ENCODE measurements at regions not wholly inside any gene's neighbourhood (a gene's known extent, or its start where the extent isn't known, plus 50 kb on each side); places are given as distances from the start of the nearest gene placed in this dataset.

DNA sequence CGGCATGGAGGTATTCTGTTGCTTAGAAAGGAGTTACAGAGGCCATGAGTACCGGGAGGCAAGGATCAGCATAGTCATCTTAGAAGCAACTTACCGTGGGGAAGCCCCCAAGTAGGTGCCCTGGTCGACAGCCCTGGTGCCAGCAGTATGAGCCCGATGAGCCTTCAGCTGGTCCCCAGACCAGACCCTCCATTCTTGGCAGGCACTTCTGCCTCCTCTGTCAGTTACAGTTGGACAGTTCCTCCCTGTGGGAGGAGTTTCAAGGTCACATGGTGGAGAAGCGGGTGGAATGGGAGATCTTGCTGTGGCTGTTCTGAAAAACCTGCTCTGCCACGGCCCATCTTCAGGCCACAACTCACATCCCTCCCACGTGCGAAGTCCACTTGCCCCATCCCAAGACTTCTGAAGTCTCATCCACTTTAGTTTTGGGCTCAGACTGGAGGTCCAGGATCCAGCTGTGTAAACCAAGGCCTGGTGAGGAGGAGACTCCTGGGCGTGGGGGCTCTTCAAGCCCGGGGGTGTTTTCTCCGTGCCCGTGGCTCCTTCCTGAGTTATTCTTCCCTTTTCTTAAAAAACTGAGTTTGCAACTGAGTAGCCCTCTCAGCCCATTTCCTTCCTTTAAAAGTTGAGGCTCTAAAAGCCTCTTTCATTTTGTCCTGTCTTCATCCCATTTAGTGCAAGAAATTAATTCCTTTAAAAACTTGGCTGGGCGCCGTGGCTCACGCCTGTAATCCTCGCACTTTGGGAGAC, 133.5 kb downstream of the SEC14L1 start:
- H3K4me3 ChIP-seq (ENCODE audit: low read depth, low read length) = no peak overlapping the region
- no peaks in the 10 kb centered on the region for H3K27me3 ChIP-seq (ENCODE audit: control insufficient read depth, insufficient read depth, low read length)
- H3K9me3 ChIP-seq (ENCODE audit: control insufficient read depth, insufficient read depth, low read length) = peaks cover 15% of the 10 kb centered on the region
- no peak overlapping the region for H3K27ac ChIP-seq (ENCODE audit: low read depth, low read length)
- TF ChIP-seq, protein P1, sequence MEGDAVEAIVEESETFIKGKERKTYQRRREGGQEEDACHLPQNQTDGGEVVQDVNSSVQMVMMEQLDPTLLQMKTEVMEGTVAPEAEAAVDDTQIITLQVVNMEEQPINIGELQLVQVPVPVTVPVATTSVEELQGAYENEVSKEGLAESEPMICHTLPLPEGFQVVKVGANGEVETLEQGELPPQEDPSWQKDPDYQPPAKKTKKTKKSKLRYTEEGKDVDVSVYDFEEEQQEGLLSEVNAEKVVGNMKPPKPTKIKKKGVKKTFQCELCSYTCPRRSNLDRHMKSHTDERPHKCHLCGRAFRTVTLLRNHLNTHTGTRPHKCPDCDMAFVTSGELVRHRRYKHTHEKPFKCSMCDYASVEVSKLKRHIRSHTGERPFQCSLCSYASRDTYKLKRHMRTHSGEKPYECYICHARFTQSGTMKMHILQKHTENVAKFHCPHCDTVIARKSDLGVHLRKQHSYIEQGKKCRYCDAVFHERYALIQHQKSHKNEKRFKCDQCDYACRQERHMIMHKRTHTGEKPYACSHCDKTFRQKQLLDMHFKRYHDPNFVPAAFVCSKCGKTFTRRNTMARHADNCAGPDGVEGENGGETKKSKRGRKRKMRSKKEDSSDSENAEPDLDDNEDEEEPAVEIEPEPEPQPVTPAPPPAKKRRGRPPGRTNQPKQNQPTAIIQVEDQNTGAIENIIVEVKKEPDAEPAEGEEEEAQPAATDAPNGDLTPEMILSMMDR (IDR thresholded peaks at IDR 0.05; ENCODE audit: low read depth, low read length) = no peak
- CTCF ChIA-PET = no interaction called here
- POLR2A ChIA-PET = no interaction called here
- no peak for DNase-seq (ENCODE audit: low read depth, low spot score)

DNA sequence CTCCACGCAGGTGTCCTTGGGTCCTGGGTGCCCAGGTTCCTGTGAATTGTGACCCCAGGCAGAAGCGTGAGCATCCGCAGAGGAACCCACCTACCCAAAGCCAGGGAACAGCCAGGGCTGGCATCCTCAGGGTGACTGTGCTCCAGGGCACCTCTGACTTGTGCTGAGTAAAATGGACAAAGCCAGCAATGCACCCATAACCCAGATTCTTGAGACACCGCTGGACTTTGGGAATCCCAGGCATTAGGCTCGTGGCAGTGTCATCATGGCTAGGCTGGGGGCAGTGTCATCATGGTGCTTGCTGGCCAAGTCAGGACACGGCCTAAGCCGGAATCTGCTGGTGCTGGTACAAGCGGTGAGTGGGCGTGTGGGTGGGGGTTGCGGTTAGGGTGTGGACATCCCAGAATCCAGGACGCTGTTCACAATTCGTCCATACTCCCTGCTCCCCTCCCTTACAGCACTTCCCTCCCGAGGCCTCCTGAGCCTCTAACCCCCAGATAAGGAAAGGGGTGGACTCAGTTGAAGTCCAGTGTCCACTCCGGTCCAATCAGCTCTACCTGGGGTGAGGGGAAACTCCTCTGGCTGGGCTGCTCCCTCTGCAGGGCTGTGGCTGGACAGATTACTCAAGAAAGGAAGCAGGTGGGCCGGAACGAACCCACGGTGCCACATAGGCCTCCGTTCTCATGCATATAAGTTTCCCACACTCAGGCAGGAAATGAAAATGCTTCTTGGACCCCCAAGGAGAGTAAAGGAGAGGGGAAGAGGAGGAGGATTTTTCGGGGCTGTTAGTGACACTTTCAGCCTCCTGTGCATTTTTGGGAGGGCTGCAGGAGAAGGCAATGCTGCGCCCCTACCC, 138.9 kb downstream of the SEC14L1 start:
- no peak for DNase-seq (ENCODE audit: low read depth, low spot score)
- H3K9me3 ChIP-seq (ENCODE audit: control insufficient read depth, insufficient read depth, low read length) = no peaks in the 10 kb centered on the region; the same call in 1 of the 2 replicates
- CTCF ChIA-PET = no interaction called here
- H3K27ac ChIP-seq (ENCODE audit: low read depth, low read length) = peak overlapping the region; percentile 21
- H3K4me3 ChIP-seq (ENCODE audit: low read depth, low read length) = no peak overlapping the region
- POLR2A ChIA-PET = interaction anchor here (0.6 to 1.0 kb wide), 2 partner anchors 43 to 190 kb away, joined by 3 to 5 read pairs; no protein-coding TSS in a partner anchor
- TF ChIP-seq, protein P1 (IDR thresholded peaks at IDR 0.05; ENCODE audit: low read depth, low read length) = no peak
- H3K27me3 ChIP-seq (ENCODE audit: control insufficient read depth, insufficient read depth, low read length) = no peaks in the 10 kb centered on the region

DNA sequence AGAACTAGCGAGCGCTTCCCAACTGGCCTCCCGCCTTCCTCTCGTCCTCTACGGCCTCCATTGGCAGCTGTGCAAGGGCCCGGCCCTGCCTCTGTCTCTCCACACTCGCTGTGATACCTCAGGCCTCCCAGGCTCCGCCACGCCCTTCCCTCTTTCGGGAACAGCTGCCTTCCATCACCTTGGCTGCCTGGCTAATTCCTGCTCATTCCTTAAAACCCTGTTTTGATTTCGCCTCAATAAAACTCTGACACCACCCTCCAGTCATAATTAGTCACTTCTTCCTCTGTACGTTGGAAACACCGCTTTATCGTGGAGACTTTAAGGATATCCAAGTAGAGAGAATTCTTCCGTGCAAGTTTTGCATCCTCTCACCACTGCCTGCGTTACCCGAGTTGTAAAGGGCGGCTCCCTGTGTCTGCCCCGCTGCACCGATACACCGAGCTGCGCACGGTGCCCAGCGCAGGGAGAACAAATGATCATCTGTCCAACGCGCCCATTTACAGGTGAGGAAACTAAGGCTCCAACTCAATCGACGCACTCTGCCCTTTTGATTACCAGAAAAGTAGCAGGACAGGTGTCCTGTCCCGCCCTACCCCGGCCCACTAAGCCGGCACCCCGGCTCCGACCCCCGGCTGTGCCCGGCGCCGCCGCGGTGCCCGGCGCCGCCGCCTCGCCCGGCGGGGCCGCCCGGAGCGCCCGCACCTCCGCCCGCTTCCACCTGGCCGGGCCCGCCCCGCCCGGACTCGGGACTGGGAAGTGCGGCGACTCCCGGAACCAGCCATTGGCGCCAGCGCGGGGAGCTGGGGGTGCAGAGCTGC, 139.7 kb downstream of the SEC14L1 start:
- CTCF ChIA-PET = no interaction called here
- DNase-seq (ENCODE audit: low read depth, low spot score) = no peak

DNA sequence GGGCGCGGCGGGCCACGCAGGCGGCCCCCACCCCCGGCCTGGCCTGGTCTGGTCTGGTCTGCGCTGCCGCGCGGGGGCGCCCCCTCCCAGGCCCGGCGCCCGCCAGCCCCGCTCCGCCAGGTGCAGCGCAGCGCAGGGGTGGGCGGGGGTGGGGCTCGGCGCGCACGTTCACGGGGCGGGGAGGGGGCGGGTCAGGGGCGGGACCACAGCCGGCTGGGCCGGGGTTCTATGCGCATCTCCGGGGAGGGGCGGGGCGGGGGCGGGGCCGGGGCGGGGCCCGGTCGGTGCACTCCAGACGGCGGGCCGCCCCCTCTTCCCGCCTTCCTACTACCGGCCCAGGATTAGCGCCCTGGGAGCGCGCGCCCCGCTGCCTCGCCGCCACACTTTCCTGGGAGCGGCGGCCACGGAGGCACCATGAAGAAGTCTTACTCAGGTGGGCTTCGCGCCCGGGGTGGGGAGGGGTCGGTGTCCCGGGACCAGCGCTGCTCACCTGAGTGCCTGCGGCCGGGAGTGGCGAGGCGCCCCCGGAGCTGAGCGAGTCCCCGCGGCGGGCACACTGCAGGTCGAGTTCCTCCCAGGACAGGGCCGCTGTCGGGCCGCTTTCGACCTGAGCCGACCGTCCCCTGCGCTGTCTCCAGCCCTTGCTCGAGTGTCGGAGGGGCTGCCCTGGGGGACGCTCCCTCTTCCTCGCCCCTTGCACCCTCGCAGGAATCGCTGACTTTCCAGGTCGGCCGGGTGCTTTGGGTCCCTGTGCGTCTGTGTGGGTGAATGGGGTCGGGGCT, 140.5 kb downstream of the SEC14L1 start:
- DNase-seq (ENCODE audit: low read depth, low spot score) = no peak
- H3K4me3 ChIP-seq (ENCODE audit: low read depth, low read length) = peak overlapping the region; percentile 67
- CTCF ChIA-PET = no interaction called here
- H3K27me3 ChIP-seq (ENCODE audit: control insufficient read depth, insufficient read depth, low read length) = no peaks in the 10 kb centered on the region
- no peak overlapping the region for H3K27ac ChIP-seq (ENCODE audit: low read depth, low read length)
- TF ChIP-seq, protein P1 (IDR thresholded peaks at IDR 0.05; ENCODE audit: low read depth, low read length) = no peak
- no peaks in the 10 kb centered on the region; the same call in 1 of the 2 replicates for H3K9me3 ChIP-seq (ENCODE audit: control insufficient read depth, insufficient read depth, low read length)
- POLR2A ChIA-PET = interaction anchor here (0.6 kb wide), 1 partner anchor 33 kb away, joined by 3 read pairs; no protein-coding TSS in a partner anchor

More for the DNA sequence above, 139.7 kb downstream of the SEC14L1 start:
- peak overlapping the region; percentile 21 for H3K27ac ChIP-seq (ENCODE audit: low read depth, low read length)
- H3K4me3 ChIP-seq (ENCODE audit: low read depth, low read length) = peak overlapping the region; percentile 56
- TF ChIP-seq, protein P1 (IDR thresholded peaks at IDR 0.05; ENCODE audit: low read depth, low read length) = no peak
- POLR2A ChIA-PET = interaction anchor here (0.6 kb wide), 2 partner anchors 29 to 33 kb away, joined by 3 read pairs; no protein-coding TSS in a partner anchor
- H3K9me3 ChIP-seq (ENCODE audit: control insufficient read depth, insufficient read depth, low read length) = no peaks in the 10 kb centered on the region; the same call in 1 of the 2 replicates
- H3K27me3 ChIP-seq (ENCODE audit: control insufficient read depth, insufficient read depth, low read length) = no peaks in the 10 kb centered on the region
